IPS-20b (cell line): ENCODE measurements at regions not wholly inside any gene's neighbourhood (a gene's known extent, or its start where the extent isn't known, plus 50 kb on each side); places are given as distances from the start of the nearest gene placed in this dataset.

Experiments used
- H3K27ac ChIP-seq: one replicate; pipeline ENCODE4 v1.5.1; 2013; ENCODE audit warnings: low read length
- H3K27me3 ChIP-seq: 2 replicates; pipeline ENCODE4 v1.6.1; 2013; ENCODE audit warnings: mild to moderate bottlenecking, low read length, inconsistent platforms; ENCODE audit not compliant: insufficient read depth
- H3K36me3 ChIP-seq: 2 replicates; pipeline ENCODE4 v1.6.1; 2013; ENCODE audit warnings: low read depth, mild to moderate bottlenecking, inconsistent platforms, low read length, moderate library complexity; ENCODE audit not compliant: insufficient read depth
- H3K4me1 ChIP-seq: 2 replicates; pipeline ENCODE4 v1.6.1; 2013; ENCODE audit warnings: mild to moderate bottlenecking, control low read depth, inconsistent platforms, low read length, moderate library complexity; ENCODE audit not compliant: insufficient read depth
- H3K4me3 ChIP-seq: 2 replicates; pipeline ENCODE4 v1.5.1; 2013; ENCODE audit warnings: mild to moderate bottlenecking, low read length, inconsistent platforms
- H3K9ac ChIP-seq: 2 replicates; pipeline ENCODE4 v1.6.1; 2013; ENCODE audit warnings: low read depth, mild to moderate bottlenecking, inconsistent platforms, low read length, moderate library complexity
- H3K9me3 ChIP-seq: 2 replicates; pipeline ENCODE4 v1.6.1; 2013; ENCODE audit warnings: mild to moderate bottlenecking, low read depth, low read length, inconsistent platforms; ENCODE audit not compliant: insufficient read depth

DNA sequence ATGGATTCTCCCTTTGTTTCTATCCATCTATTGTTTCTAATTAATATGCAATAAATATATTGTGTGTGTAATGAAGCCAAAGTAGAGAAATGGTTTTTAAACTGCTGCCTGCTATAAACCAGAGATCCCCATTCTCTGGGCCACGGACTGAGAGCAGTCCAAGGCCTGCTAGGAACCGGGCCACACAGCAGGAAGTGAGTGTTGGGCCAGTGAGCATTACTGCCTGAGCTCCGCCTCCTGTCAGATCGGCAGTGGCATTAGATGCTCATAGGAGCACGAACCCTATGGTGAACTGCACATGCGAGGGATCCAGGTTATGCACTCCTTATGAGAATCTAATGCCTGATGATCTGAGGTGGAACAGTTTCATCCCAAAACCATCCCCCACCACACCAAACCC lies 85.2 kb upstream of the POMGNT2 start:
- Histone ChIP-seq H3K9me3 (no peaks in the 10 kb centered on the region), H3K4me1 (no peaks in the 10 kb centered on the region), H3K27ac (no peak overlapping the region), H3K4me3 (no peak overlapping the region), H3K27me3 (no peaks in the 10 kb centered on the region), H3K9ac (no peak overlapping the region), H3K36me3 (no peaks in the 10 kb centered on the region)

DNA sequence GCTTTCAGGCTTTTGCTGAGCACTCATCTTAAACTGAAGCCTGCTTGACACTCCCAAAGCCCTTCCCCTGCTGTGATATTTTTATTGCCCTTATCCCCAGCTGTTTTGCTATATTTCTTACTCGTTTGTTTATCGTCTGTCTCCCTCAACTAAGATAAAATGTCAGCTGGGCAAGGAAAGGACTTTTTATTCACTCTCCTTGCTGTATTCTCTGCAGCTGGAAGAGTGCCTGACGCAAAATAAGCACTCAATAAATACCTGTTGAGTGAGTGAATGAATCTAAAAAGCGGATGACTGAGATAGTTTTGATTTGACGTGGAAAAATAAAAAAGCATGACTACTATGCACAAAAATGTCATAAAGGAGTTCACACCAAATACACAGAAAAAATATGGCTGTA lies 84.8 kb upstream of the POMGNT2 start:
- Histone ChIP-seq H3K4me3 (no peak overlapping the region), H3K27me3 (no peaks in the 10 kb centered on the region), H3K4me1 (no peaks in the 10 kb centered on the region), H3K27ac (no peak overlapping the region), H3K36me3 (no peaks in the 10 kb centered on the region), H3K9ac (no peak overlapping the region), H3K9me3 (no peaks in the 10 kb centered on the region)

DNA sequence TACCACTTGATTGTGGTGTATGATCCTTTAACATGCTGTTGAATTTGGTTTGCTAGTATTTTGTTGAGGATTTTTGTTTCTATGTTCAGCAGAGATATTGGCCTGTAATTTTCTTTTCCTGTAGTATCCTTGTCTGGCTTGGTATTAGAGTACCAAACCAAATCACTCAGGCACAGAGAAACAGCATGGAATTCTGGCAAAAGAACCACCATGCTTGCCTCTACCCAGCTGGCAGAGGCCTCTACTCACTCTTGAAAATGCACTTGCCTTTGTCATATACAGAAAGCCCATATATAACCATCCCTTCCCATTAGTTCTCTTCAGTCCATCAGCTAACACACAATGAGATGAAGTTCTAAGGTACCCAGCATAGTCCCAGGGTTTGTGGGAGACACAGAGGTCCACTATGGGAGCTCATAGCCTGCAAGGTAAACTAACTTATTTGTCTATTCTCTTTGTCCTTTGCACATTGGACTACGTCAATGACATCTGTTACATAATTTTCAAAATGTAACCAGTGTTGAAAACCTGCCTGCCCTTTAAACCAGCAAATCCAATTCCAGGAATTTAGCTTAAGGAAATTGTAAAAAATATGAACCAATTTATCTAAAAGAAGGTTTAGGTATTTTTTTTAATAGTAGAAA lies 82.1 kb upstream of the POMGNT2 start:
- Histone ChIP-seq H3K9ac (no peak overlapping the region), H3K27ac (no peak overlapping the region), H3K4me1 (no peaks in the 10 kb centered on the region), H3K36me3 (no peaks in the 10 kb centered on the region), H3K4me3 (no peak overlapping the region), H3K9me3 (no peaks in the 10 kb centered on the region), H3K27me3 (no peaks in the 10 kb centered on the region)

DNA sequence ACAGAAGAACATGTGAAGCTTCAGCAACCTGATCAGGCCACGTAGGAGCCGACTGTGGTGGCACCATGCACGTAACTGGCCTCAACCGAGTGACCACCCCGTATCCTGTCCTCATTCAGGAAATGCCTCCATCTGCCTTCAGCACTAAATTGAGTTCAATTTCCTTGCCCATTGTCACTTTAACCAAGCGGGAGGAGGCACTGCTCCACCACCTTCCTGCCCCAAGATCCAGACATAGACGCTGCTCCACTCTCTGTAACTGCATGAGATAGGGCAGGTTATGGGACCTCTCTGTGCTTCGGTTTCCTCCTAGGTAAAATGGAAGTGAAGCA lies 80.1 kb upstream of the POMGNT2 start:
- no peaks in the 10 kb centered on the region for H3K27me3 ChIP-seq
- H3K36me3 ChIP-seq: no peaks in the 10 kb centered on the region
- H3K9ac ChIP-seq: no peak overlapping the region
- H3K4me3 ChIP-seq: no peak overlapping the region
- no peak overlapping the region for H3K27ac ChIP-seq
- no peaks in the 10 kb centered on the region for H3K9me3 ChIP-seq
- no peaks in the 10 kb centered on the region for H3K4me1 ChIP-seq

DNA sequence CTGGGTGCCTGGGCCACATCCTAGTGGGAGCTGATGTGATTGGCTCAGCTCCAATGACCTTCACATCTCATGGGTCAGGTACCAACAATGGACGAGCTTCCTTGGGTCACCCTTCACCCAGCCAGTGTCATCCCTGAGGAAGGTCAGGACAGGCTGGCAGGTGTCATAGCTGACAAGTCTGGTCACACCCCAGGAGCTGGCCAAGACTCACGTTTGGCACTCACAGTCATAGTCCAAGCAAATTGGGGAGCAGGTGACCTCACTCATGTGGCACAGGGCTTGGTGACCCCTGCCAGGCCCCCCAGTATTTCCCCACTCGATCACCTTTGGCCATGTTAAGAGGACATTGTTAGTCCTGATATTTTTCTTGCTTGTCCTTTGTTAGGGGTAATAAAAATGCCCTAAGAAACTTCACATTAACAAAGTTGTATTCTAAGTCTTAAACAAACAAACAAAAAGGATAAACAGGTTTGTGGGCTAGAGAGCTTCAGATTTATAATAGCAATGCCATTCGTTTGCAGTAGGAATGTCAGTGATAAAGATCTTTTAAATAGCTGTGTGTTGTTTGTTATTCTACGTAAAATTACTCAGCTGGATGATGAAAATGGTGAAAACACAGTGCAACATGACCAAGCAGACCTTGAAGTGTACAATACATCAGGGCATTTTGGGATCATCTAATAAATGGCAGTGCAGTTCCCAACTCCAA lies 79.5 kb upstream of the POMGNT2 start:
- Histone ChIP-seq H3K9ac (no peak overlapping the region), H3K4me3 (no peak overlapping the region), H3K9me3 (no peaks in the 10 kb centered on the region), H3K4me1 (no peaks in the 10 kb centered on the region), H3K36me3 (no peaks in the 10 kb centered on the region), H3K27me3 (no peaks in the 10 kb centered on the region), H3K27ac (no peak overlapping the region)

DNA sequence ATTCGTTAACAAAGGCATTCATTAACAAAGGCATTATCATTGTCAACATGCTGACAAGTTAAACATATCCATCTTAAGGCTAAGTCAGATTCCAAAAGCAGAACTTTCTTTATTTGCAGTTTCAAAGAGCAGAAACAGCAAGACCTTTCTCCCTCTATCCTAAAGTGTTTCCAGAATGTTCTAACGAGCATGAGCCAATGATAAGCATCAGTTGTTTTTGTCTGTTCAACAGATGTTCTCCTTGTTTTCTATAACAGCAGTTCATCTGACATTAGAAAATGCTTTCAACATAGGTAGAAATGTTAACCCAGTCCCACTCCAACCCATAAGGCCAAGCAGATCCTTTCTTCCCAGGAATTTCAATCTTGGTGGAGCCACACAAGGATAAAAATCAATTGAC lies 77.6 kb upstream of the POMGNT2 start:
- H3K9me3 ChIP-seq: no peaks in the 10 kb centered on the region
- no peak overlapping the region for H3K4me3 ChIP-seq
- H3K9ac ChIP-seq: no peak overlapping the region
- no peaks in the 10 kb centered on the region for H3K36me3 ChIP-seq
- H3K4me1 ChIP-seq: no peaks in the 10 kb centered on the region
- no peak overlapping the region for H3K27ac ChIP-seq
- H3K27me3 ChIP-seq: no peaks in the 10 kb centered on the region

DNA sequence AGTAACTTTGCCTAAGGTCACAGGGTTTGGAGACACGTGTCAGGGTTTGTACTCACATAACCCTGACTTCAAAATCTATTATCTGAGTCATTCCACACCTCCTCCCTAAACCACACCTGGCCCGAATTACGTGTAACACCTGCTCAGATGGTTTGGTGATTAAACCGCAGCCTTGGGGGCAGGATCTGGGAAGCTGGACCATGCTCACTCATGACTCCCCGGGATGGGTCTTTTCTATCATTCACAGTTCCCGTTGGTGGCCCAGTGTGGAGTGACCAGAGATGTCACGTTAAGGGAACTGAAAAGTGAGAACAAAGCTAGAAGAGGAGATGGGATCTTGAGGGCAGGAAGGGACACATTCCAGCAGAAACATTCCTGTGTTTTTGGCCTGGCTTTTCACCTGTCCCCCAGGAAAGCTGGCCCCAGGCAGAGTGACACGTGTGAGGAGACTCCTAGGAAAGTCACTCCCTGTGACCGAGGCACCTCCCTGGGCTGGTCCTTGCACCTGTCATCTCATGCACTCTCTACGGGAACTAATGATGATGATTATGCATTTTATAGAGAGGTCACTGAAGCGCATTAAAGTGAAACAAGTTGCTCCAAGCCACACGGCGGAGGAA lies 75.4 kb upstream of the POMGNT2 start:
- Histone ChIP-seq H3K27ac (no peak overlapping the region), H3K36me3 (no peaks in the 10 kb centered on the region), H3K27me3 (no peaks in the 10 kb centered on the region), H3K9me3 (no peaks in the 10 kb centered on the region), H3K9ac (no peak overlapping the region), H3K4me1 (no peaks in the 10 kb centered on the region), H3K4me3 (no peak overlapping the region)

DNA sequence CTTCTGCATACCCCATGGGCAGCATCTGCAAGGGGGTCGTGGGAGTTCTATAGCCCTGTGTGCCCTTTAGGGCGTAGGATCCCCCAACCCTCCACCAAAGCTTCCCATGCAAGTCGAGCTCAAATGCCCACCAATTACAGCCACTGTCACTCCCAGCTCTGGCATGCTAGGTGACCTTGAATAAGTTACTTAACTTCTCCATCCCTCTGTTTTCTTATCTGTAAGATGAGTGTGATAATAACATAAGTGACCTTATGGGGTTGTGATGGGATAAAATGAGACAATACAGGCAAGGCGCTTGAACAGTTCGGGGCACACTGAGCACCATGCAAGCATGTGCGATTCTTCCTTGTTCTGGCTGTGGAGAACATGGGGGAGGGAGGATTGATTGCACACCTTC lies 74.8 kb upstream of the POMGNT2 start:
- H3K9me3 ChIP-seq: no peaks in the 10 kb centered on the region
- H3K4me1 ChIP-seq: no peaks in the 10 kb centered on the region
- H3K27ac ChIP-seq: no peak overlapping the region
- no peaks in the 10 kb centered on the region for H3K36me3 ChIP-seq
- no peaks in the 10 kb centered on the region for H3K27me3 ChIP-seq
- H3K9ac ChIP-seq: no peak overlapping the region
- H3K4me3 ChIP-seq: no peak overlapping the region

DNA sequence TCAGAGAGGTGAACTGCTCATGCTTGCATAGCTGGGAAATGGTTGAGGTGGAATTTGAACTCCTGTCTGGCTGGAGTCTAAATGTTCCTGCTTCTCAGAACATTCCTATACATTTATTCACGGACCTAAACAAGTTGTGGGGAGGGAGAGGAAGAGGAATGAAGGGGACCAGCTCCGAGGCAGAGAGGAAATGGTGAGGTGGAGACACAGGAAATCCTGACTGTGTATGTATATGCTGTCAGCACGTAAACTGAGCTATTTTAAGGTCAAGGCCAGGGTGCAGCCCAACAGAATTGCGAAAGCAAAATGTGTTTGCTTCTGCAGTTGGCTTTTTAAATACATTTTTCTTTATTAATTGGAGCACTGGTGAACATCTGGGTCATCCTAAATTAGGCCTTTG lies 74.1 kb upstream of the POMGNT2 start:
- Histone ChIP-seq H3K9ac (no peak overlapping the region), H3K9me3 (no peaks in the 10 kb centered on the region), H3K27ac (no peak overlapping the region), H3K36me3 (no peaks in the 10 kb centered on the region), H3K27me3 (no peaks in the 10 kb centered on the region), H3K4me3 (no peak overlapping the region), H3K4me1 (no peaks in the 10 kb centered on the region)

DNA sequence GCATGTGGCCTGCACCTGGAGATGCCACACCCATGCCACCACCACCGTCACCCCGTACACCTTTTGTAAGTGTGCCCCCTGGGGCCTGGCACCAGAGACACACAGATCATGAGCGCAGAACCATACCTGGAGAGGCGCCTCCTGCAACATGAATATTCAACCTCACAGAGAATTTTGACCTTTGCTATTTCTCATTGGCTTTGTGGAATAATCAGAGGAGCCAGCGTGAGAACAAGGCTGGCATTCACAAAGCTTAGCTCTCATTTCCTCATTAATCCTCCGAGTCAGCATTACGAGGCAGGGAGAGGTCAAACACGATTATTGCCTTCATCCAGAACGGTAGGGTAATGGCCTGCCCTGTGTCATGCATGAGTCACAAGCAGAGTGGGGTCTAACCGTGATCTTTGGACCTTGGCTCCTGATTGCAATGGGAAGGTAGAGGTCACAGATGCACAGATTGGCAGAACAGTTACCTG lies 73.0 kb upstream of the POMGNT2 start:
- H3K4me1 ChIP-seq: no peaks in the 10 kb centered on the region
- H3K9ac ChIP-seq: no peak overlapping the region
- no peaks in the 10 kb centered on the region for H3K27me3 ChIP-seq
- H3K9me3 ChIP-seq: peaks cover 3% of the 10 kb centered on the region; the same call in 1 of the 2 replicates
- no peaks in the 10 kb centered on the region for H3K36me3 ChIP-seq
- no peak overlapping the region for H3K27ac ChIP-seq
- H3K4me3 ChIP-seq: no peak overlapping the region

DNA sequence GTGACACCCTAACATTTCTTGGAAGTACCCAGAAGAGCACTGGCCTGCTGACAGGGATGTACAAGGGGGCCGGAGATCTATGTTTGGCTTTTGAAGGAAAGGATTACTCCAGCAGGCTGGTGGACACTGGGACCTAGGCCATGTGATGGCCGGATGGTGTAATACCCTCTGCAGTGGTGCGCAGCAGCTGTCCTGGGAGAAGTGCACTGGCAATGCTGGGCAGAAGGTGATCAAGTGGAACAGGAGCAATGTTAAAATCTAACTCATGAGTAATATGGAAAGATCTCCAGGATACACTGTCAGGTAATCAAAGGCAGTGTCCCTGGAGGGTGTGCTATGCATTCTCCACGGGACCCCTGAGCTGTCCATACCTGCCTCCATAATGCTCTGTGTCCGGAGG lies 71.2 kb upstream of the POMGNT2 start:
- H3K27ac ChIP-seq: no peak overlapping the region
- H3K4me1 ChIP-seq: no peaks in the 10 kb centered on the region
- no peak overlapping the region for H3K4me3 ChIP-seq
- no peak overlapping the region for H3K9ac ChIP-seq
- no peaks in the 10 kb centered on the region for H3K36me3 ChIP-seq
- no peaks in the 10 kb centered on the region for H3K27me3 ChIP-seq
- H3K9me3 ChIP-seq: peaks cover 3% of the 10 kb centered on the region; the same call in 1 of the 2 replicates

DNA sequence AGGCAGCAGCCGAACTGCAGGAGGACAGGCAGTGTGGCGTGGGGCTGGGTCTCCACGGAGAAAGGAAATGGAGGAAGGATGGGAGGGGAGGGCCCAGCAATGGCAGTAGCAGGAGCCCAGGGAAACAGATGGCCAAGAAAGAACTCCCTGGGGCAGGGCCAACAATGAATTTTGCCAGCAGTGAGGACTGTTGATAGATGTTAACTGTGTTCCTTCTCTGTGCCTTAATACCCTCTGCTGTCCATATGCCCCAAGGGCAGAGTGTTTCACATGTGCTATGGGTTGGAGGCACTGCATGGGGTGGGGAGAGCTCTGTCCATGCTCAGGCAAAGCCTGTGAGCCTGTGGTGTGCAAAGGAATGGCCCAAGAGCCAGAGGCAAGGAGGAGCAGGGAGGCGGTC lies 70.8 kb upstream of the POMGNT2 start:
- Histone ChIP-seq H3K4me1 (no peaks in the 10 kb centered on the region), H3K9me3 (peaks cover 3% of the 10 kb centered on the region; the same call in 1 of the 2 replicates), H3K36me3 (no peaks in the 10 kb centered on the region), H3K27ac (no peak overlapping the region), H3K27me3 (no peaks in the 10 kb centered on the region), H3K4me3 (no peak overlapping the region), H3K9ac (no peak overlapping the region)
